Upper lobe of left lung (tissue), 6 donors: ENCODE measurements at regions not wholly inside any gene's neighbourhood (a gene's known extent, or its start where the extent isn't known, plus 50 kb on each side); places are given as distances from the start of the nearest gene placed in this dataset.

Source experiments
- ATAC-seq, 2 donors: fragments of 200-7000 bp; cut with Tn5 transposase; one replicate each; pipeline ENCODE4 v1.9.1; 2022; ENCODE audit warnings: mild to moderate bottlenecking in 2 of 2, moderate library complexity in 2 of 2; ENCODE audit not compliant: low FRiP score in 2 of 2
- DNase-seq, 2 donors: peaks; one replicate each; pipeline ENCODE4 v3.0.0-alpha.2; 2019 to 2020
- H3K27ac ChIP-seq, 4 donors: fragments of 200-600 bp; sonication (generic); one replicate each; pipeline ENCODE4 v1.5.1; 2016 to 2019
- H3K27me3 ChIP-seq, 4 donors: fragments of 200-600 bp; sonication (generic); one replicate each; pipeline ENCODE4 v1.5.1; 2017 to 2019
- H3K36me3 ChIP-seq, 4 donors: fragments of 200-600 bp; sonication (generic); one replicate each; pipeline ENCODE4 v1.5.1; 2016 to 2019
- H3K4me1 ChIP-seq, 4 donors: fragments of 200-600 bp; sonication (generic); one replicate each; pipeline ENCODE4 v1.5.1; 2018 to 2019
- H3K4me3 ChIP-seq, 4 donors: fragments of 200-600 bp; sonication (generic); one replicate each; pipeline ENCODE4 v1.5.1; 2017 to 2019; ENCODE audit warnings: mild to moderate bottlenecking in 2 of 4, moderate library complexity in 1 of 4
- H3K9me3 ChIP-seq, 4 donors: fragments of 200-600 bp; sonication (generic); one replicate each; pipeline ENCODE4 v1.5.1; 2018 to 2019
- CTCF ChIP-seq, 6 experiments: fragments of 450-650 bp in 4 of 6; fragments of 200-600 bp in 2 of 6; sonication (generic) in 2 of 6; IDR thresholded peaks; one replicate each; pipeline ENCODE4 v1.5.1; 2016 to 2019; ENCODE audit warnings: antibody characterized with exemption in 6 of 6
- EP300 ChIP-seq, 4 donors: sonication (generic); formaldehyde crosslinking; IDR thresholded peaks; one replicate each; pipeline ENCODE4 v1.5.1; 2017; ENCODE audit warnings: antibody characterized with exemption in 4 of 4, control low read depth in 2 of 4
- POLR2A ChIP-seq, 4 donors: fragments of 450-650 bp; IDR thresholded peaks; one replicate each; pipeline ENCODE4 v1.5.1; 2016 to 2017; ENCODE audit warnings: antibody characterized with exemption in 4 of 4, mild to moderate bottlenecking in 2 of 4
- POLR2AphosphoS5 ChIP-seq, 2 donors: sonication (generic); formaldehyde crosslinking; IDR thresholded peaks; one replicate each; pipeline ENCODE4 v1.5.1; 2017; ENCODE audit warnings: antibody characterized with exemption in 2 of 2
- WGBS, 2 donors: methylation state at CpG; one replicate each; pipeline ENCODE4 v1.1.5; 2017 to 2018; 5-methylcytosine and 5-hydroxymethylcytosine counted together
- donor health status: DM: no; HTN: no; CAD: no; lungs with moderate emphysema.
- donor health status: DM: no; HTN: yes; CAD: no; lungs with severe emphysema.

GRCh38 chrX:75986976-75987375, 185.9 kb upstream of the PBDC1 start:
- 25 to 42% methylated on average over 2 of the region's 2 CpGs for WGBS, 2 donors
- TF ChIP-seq CTCF (IDR thresholded peaks at IDR 0.05) = no peak
- TF ChIP-seq POLR2A (IDR thresholded peaks at IDR 0.05) = no peak
- no peak for TF ChIP-seq POLR2AphosphoS5 (IDR thresholded peaks at IDR 0.05)
- TF ChIP-seq EP300 (IDR thresholded peaks at IDR 0.05) = no peak
- DNase-seq = no peak
- no peak overlapping the region for H3K4me3 ChIP-seq
- H3K27me3 ChIP-seq = no peaks in the 10 kb centered on the region
- H3K9me3 ChIP-seq = no peaks in the 10 kb centered on the region
- no peak overlapping the region for H3K27ac ChIP-seq
- H3K4me1 ChIP-seq = no peaks in the 10 kb centered on the region
- no peak for ATAC-seq
- H3K36me3 ChIP-seq = no peaks in the 10 kb centered on the region

GRCh38 chrX:75989806-75990590, 182.9 kb upstream of the PBDC1 start:
- no peaks in the 10 kb centered on the region for H3K4me1 ChIP-seq
- DNase-seq (no peak), ATAC-seq (no peak)
- H3K27ac ChIP-seq = no peak overlapping the region
- H3K36me3 ChIP-seq = no peaks in the 10 kb centered on the region
- 71 to 72% methylated on average over 3 of the region's 3 CpGs for WGBS, 2 donors
- H3K4me3 ChIP-seq = no peak overlapping the region
- H3K9me3 ChIP-seq = peaks cover 0 to 8% (median 0%) of the 10 kb centered on the region in 4 donors
- H3K27me3 ChIP-seq = no peaks in the 10 kb centered on the region
- no peak for TF ChIP-seq CTCF (IDR thresholded peaks at IDR 0.05)
- no peak for TF ChIP-seq POLR2AphosphoS5 (IDR thresholded peaks at IDR 0.05)
- no peak for TF ChIP-seq EP300 (IDR thresholded peaks at IDR 0.05)
- no peak for TF ChIP-seq POLR2A (IDR thresholded peaks at IDR 0.05)

GRCh38 chrX:75997692-75998091, 175.2 kb upstream of the PBDC1 start:
- ATAC-seq (no peak), DNase-seq (no peak)
- WGBS, 2 donors = 45% methylated on average over 3 of the region's 3 CpGs; no CpG with 5 or more reads in 1 of the 2 donors
- H3K27me3 ChIP-seq = no peaks in the 10 kb centered on the region
- no peaks in the 10 kb centered on the region for H3K4me1 ChIP-seq
- peaks cover 0 to 8% (median 0%) of the 10 kb centered on the region in 4 donors for H3K9me3 ChIP-seq
- TF ChIP-seq EP300 (IDR thresholded peaks at IDR 0.05) = no peak
- TF ChIP-seq CTCF (IDR thresholded peaks at IDR 0.05) = no peak
- no peak for TF ChIP-seq POLR2A (IDR thresholded peaks at IDR 0.05)
- TF ChIP-seq POLR2AphosphoS5 (IDR thresholded peaks at IDR 0.05) = no peak
- no peaks in the 10 kb centered on the region for H3K36me3 ChIP-seq
- no peak overlapping the region for H3K27ac ChIP-seq
- no peak overlapping the region for H3K4me3 ChIP-seq

- no peaks in the 10 kb centered on the region for H3K4me1 ChIP-seq
- 70 to 76% methylated on average over 3 of the region's 3 CpGs for WGBS, 2 donors
- peaks cover 0 to 21% (median 0%) of the 10 kb centered on the region in 4 donors for H3K9me3 ChIP-seq
- no peak overlapping the region for H3K27ac ChIP-seq
- H3K27me3 ChIP-seq = no peaks in the 10 kb centered on the region
- DNase-seq (no peak), ATAC-seq (no peak)
- H3K36me3 ChIP-seq = no peaks in the 10 kb centered on the region
- H3K4me3 ChIP-seq = no peak overlapping the region
- TF ChIP-seq POLR2AphosphoS5 (IDR thresholded peaks at IDR 0.05) = no peak
- TF ChIP-seq EP300 (IDR thresholded peaks at IDR 0.05) = no peak
- TF ChIP-seq POLR2A (IDR thresholded peaks at IDR 0.05) = no peak
- no peak for TF ChIP-seq CTCF (IDR thresholded peaks at IDR 0.05)
These were observed 158.5 kb upstream of the PBDC1 start for GRCh38 chrX:76014321-76014720.

GRCh38 chrX:76026292-76026691, 146.6 kb upstream of the PBDC1 start:
- WGBS, 2 donors = 88% methylated on average over 7 of the region's 7 CpGs; no CpG with 5 or more reads in 1 of the 2 donors
- Histone ChIP-seq H3K4me3 (no peak overlapping the region), H3K27me3 (no peaks in the 10 kb centered on the region), H3K9me3 (peaks cover 0 to 3% (median 0%) of the 10 kb centered on the region in 4 donors), H3K4me1 (no peaks in the 10 kb centered on the region), H3K36me3 (no peaks in the 10 kb centered on the region), H3K27ac (no peak overlapping the region)
- ATAC-seq (no peak), DNase-seq (no peak)
- TF ChIP-seq CTCF (IDR thresholded peaks at IDR 0.05) = no peak
- no peak for TF ChIP-seq EP300 (IDR thresholded peaks at IDR 0.05)
- TF ChIP-seq POLR2A (IDR thresholded peaks at IDR 0.05) = no peak
- TF ChIP-seq POLR2AphosphoS5 (IDR thresholded peaks at IDR 0.05) = no peak
